Heart right ventricle (tissue), 16 donors: ENCODE measurements at regions not wholly inside any gene's neighbourhood (a gene's known extent, or its start where the extent isn't known, plus 50 kb on each side); places are given as distances from the start of the nearest gene placed in this dataset.

Experiments used
- ATAC-seq, 8 donors: fragments of 200-7000 bp; cut with Tn5 transposase; one replicate each; pipeline ENCODE4 v1.9.1; 2020; ENCODE audit warnings: mild to moderate bottlenecking in 8 of 8, moderate library complexity in 8 of 8, moderate number of reproducible peaks in 1 of 8
- DNase-seq, 2 donors: peaks; one replicate each; pipeline ENCODE4 v3.0.0-alpha.2; 2020
- H3K27ac ChIP-seq, 10 donors: fragments of 200-600 bp; sonication (generic) in 2 of 10; one replicate each; pipeline versions ENCODE4 v1.5.0 to v1.8.0; 2020 to 2022; ENCODE audit warnings: mild to moderate bottlenecking in 3 of 10
- H3K27me3 ChIP-seq, 7 donors: fragments of 200-600 bp; one replicate each; pipeline ENCODE4 v1.8.0; 2021 to 2022; ENCODE audit warnings: mild to moderate bottlenecking in 2 of 7
- H3K36me3 ChIP-seq, 9 donors: fragments of 200-600 bp; sonication (generic) in 1 of 9; one replicate each; pipeline versions ENCODE4 v1.5.0 to v1.8.0; 2020 to 2022; ENCODE audit warnings: mild to moderate bottlenecking in 2 of 9
- H3K4me1 ChIP-seq, 9 donors: fragments of 200-600 bp; sonication (generic) in 1 of 9; one replicate each; pipeline versions ENCODE4 v1.5.0 to v1.8.0; 2020 to 2022; ENCODE audit warnings: mild to moderate bottlenecking in 4 of 9
- H3K4me3 ChIP-seq, 10 donors: fragments of 200-600 bp; sonication (generic) in 2 of 10; one replicate each; pipeline versions ENCODE4 v1.5.0 to v1.8.0; 2020 to 2022; ENCODE audit warnings: mild to moderate bottlenecking in 7 of 10, moderate library complexity in 2 of 10
- H3K9me3 ChIP-seq, 11 donors: fragments of 200-600 bp in 10 of 11; sonication (generic) in 2 of 11; one replicate each; pipeline versions ENCODE4 v1.5.0 to v1.8.0; 2013 to 2022; ENCODE audit warnings: mild to moderate bottlenecking in 2 of 11, control low read depth in 1 of 11, moderate library complexity in 1 of 11
- CTCF ChIP-seq, 9 donors: fragments of 200-600 bp; sonication (generic) in 2 of 9; IDR thresholded peaks; one replicate each; pipeline versions ENCODE4 v1.5.0 to v1.8.0; 2021 to 2022; ENCODE audit warnings: antibody characterized with exemption in 9 of 9, mild to moderate bottlenecking in 5 of 9, moderate library complexity in 1 of 9
- WGBS, 2 donors: extraction: QIAGEN DNeasy Blood & Tissue Kit; methylation state at CpG; one replicate each; pipeline ENCODE4 v1.1.7; 2013; ENCODE audit warnings: inconsistent platforms in 1 of 2; 5-methylcytosine and 5-hydroxymethylcytosine counted together
- intact Hi-C, 10 donors: fragments of 100-400 bp; cut with DNase I; formaldehyde crosslinking; loops; one replicate each; pipeline versions ENCODE4 v1.11.1 to v1.14.2; 2022
- donor health status: Arrhythmogenic right ventricular cardiomyopathy.
- donor health status: ischemic (EF 13 %, LVEDD 7.1; RV severe dilation, severe dysfunction).
- donor health status: healthy with polysubstance abuse.
- donor health status: DM: no; HTN: yes; CAD: no.
- donor health status: DM: no; HTN: no; CAD: no.
- donor health status: ischemic (EF 25% LVEDD 6.9; RV normal size, moderate dysfunction).
- donor health status: ischemic (EF 25% LVEDD 5.7; RV mildly dilated, moderate dysfunction).
- donor health status: healthy.
- donor health status: DM: yes; HTN: yes; CAD: no.
- donor health status: Ischemic cardiomyopathy.
- donor health status: ischemic (EF 35%, LVEDD 5.7; RV mildly dilated, moderate dysfunction).
- donor health status: nonischemic (EF 11% LVEDD 7.7; RV severe dilation, severe dysfunction).
- donor health status: DM: yes; HTN: yes; CAD: no.
- donor health status: PGD.
- donor health status: ischemic (EF 29% LVEDD 5.4; RV normal size, mild dysfunction).
- donor health status: nonischemic (EF 23%, LVEDD 6.1; RV moderate dilation, normal function).

GRCh38 chr2:21535826-21536225 lies 412.1 kb downstream of the TDRD15 start:
- ATAC-seq (no peak), DNase-seq (no peak)
- no peak overlapping the region for H3K27ac ChIP-seq
- H3K36me3 ChIP-seq: no peaks in the 10 kb centered on the region
- WGBS, 2 donors: 58 to 63% methylated on average over 4 of the region's 4 CpGs
- no peak overlapping the region for H3K4me3 ChIP-seq
- H3K9me3 ChIP-seq: peaks cover 0 to 57% (median 11%) of the 10 kb centered on the region in 11 donors
- no peak for TF ChIP-seq CTCF (IDR thresholded peaks at IDR 0.05)
- intact Hi-C loops: no loop called here
- no peaks in the 10 kb centered on the region for H3K4me1 ChIP-seq
- no peaks in the 10 kb centered on the region for H3K27me3 ChIP-seq

GRCh38 chr2:21539685-21540084 lies 415.9 kb downstream of the TDRD15 start:
- ATAC-seq (no peak), DNase-seq (no peak)
- H3K9me3 ChIP-seq: peaks cover 0 to 35% (median 11%) of the 10 kb centered on the region in 11 donors
- H3K4me3 ChIP-seq: no peak overlapping the region
- intact Hi-C loops: no loop called here
- H3K27me3 ChIP-seq: no peaks in the 10 kb centered on the region
- H3K36me3 ChIP-seq: no peaks in the 10 kb centered on the region
- TF ChIP-seq CTCF (IDR thresholded peaks at IDR 0.05): no peak
- no peaks in the 10 kb centered on the region for H3K4me1 ChIP-seq
- WGBS, 2 donors: 77 to 78% methylated on average over 2 of the region's 2 CpGs
- no peak overlapping the region for H3K27ac ChIP-seq

GRCh38 chr2:21543630-21544029 lies 419.9 kb downstream of the TDRD15 start:
- Histone ChIP-seq H3K27ac (no peak overlapping the region), H3K4me1 (no peaks in the 10 kb centered on the region), H3K9me3 (no peaks in the 10 kb centered on the region), H3K27me3 (no peaks in the 10 kb centered on the region), H3K36me3 (no peaks in the 10 kb centered on the region), H3K4me3 (no peak overlapping the region)
- no peak for ATAC-seq
- 65 to 72% methylated on average over 2 of the region's 2 CpGs for WGBS, 2 donors
- DNase-seq: no peak
- TF ChIP-seq CTCF (IDR thresholded peaks at IDR 0.05): no peak
- intact Hi-C loops: no loop called here

- no peak for ATAC-seq
- intact Hi-C loops: no loop called here
- no peak for DNase-seq
- no peaks in the 10 kb centered on the region for H3K4me1 ChIP-seq
- no peak overlapping the region for H3K27ac ChIP-seq
- H3K36me3 ChIP-seq: no peaks in the 10 kb centered on the region
- TF ChIP-seq CTCF (IDR thresholded peaks at IDR 0.05): no peak
- 60 to 65% methylated on average over 3 of the region's 3 CpGs for WGBS, 2 donors
- H3K4me3 ChIP-seq: no peak overlapping the region
- H3K27me3 ChIP-seq: no peaks in the 10 kb centered on the region
- H3K9me3 ChIP-seq: no peaks in the 10 kb centered on the region
Observed at GRCh38 chr2:21544392-21544791, 420.6 kb downstream of the TDRD15 start.

- TF ChIP-seq CTCF (IDR thresholded peaks at IDR 0.05): no peak
Observed at GRCh38 chr2:21552981-21553380, 429.2 kb downstream of the TDRD15 start.

More at GRCh38 chr2:21552981-21553380, 429.2 kb downstream of the TDRD15 start:
- Histone ChIP-seq H3K4me3 (no peak overlapping the region), H3K27me3 (no peaks in the 10 kb centered on the region), H3K36me3 (no peaks in the 10 kb centered on the region), H3K9me3 (peaks cover 0 to 12% (median 0%) of the 10 kb centered on the region in 11 donors), H3K27ac (no peak overlapping the region), H3K4me1 (no peaks in the 10 kb centered on the region)
- ATAC-seq: no peak
- DNase-seq: no peak
- intact Hi-C loops: no loop called here
